GM12873 (cell line): ENCODE measurements at regions not wholly inside any gene's neighbourhood (a gene's known extent, or its start where the extent isn't known, plus 50 kb on each side); places are given as distances from the start of the nearest gene placed in this dataset.

Experiments used
- TF ChIP-seq, protein P1 (sequence below): IDR thresholded peaks from 2 replicates; pipeline ENCODE4 v1.5.1; 2012; ENCODE audit warnings: low read depth, mild to moderate bottlenecking, moderate library complexity, low read length, control low read depth; ENCODE audit not compliant: insufficient read depth; ENCODE audit errors: missing control alignments

DNA sequence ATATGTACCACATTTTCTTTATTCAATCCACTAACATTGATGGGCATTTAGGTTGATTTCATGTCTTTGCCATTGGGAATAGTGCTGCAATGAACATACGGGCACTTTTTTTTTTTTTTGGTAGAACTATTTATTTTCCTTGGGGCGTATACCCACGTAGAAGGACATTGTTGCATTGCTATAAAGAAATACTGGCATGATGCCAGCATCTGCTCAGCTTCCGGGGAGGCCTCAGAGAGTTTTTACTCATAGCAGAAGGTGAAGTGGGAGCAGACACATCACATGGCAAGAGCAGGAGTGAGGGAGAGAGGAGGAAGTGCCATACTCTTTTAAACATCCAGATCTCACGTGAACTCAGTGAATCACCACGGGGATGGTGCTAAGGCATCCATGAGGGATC lies 197.0 kb downstream of the SQOR start:
- TF ChIP-seq, protein P1, sequence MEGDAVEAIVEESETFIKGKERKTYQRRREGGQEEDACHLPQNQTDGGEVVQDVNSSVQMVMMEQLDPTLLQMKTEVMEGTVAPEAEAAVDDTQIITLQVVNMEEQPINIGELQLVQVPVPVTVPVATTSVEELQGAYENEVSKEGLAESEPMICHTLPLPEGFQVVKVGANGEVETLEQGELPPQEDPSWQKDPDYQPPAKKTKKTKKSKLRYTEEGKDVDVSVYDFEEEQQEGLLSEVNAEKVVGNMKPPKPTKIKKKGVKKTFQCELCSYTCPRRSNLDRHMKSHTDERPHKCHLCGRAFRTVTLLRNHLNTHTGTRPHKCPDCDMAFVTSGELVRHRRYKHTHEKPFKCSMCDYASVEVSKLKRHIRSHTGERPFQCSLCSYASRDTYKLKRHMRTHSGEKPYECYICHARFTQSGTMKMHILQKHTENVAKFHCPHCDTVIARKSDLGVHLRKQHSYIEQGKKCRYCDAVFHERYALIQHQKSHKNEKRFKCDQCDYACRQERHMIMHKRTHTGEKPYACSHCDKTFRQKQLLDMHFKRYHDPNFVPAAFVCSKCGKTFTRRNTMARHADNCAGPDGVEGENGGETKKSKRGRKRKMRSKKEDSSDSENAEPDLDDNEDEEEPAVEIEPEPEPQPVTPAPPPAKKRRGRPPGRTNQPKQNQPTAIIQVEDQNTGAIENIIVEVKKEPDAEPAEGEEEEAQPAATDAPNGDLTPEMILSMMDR: no peak

DNA sequence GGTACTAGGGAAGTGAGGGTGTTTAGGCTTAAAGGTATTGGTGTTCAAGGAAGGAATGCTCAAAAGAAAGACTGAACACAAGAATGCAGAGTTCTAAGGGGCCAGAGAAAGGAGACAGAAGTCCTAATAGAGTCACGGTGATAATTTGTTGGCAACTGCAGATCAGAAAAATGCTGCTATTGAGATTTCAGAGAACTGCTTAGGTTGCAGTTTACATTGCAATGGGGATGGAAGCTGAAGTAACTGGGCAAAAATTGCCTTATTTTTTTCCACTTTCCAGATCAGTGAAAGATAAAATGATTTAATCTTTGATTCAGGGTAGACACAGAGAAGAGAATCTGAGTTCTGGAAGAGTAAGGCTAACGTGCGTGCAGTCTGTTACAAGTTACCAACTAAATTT lies 199.8 kb downstream of the SQOR start:
- TF ChIP-seq, protein P1: no peak

DNA sequence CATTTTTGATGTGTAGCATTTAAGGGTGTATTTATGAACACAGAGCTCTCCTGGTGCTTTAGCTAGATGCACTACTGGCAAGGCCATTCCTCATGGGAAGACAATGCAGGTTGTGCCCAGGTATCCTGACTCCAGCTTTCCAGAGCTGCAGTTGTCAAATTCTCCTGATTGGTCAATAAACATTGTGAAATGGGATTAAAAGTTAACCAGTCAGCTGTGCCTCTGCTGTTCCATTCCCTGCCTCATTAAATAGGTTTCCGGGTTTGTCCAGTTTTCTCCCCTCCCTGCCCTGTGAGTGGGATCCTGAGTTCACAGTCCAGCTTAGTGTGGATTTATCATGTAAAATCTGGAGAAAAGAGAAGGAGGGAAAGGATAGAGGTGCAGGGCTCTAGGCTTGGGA lies 207.3 kb downstream of the SQOR start:
- TF ChIP-seq, protein P1: no peak

DNA sequence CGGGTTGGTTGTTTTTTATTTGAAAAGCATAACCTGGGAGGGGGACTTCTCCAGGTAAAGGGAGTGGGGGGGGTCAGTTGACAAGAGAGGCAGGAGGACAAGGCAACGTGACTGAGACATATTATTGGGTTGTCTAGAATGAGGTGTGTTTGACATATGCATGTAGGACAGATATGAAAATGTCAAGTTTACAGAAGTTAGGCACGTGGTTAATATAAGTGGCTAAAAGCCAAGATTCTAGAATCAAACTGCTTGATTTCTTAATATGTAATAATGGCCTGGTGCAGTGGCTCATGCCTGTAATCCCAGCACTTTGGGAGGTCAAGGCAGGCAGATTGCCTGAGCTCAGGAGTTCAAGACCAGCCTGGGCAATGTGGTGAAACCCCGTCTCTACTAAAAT lies 212.8 kb downstream of the SQOR start:
- TF ChIP-seq, protein P1: no peak

DNA sequence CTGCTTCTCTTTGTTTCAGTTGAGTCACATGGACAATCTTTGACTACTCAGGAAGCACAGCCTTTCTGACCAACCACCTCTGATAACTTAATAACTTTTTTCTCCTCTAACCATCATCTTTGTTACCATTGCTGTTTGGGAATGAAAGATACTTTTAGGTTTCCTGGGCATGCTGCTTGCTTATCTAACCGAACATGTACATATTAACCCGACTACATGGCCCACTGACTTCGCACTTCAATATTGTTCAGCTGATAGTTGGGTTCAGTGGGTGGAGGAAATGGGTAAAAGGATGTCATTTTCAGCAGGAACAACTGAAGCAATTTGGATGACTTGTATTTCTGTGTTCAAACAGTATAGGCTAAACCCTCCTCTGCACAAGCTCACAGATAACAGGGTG lies 214.3 kb downstream of the SQOR start:
- TF ChIP-seq, protein P1: no peak

DNA sequence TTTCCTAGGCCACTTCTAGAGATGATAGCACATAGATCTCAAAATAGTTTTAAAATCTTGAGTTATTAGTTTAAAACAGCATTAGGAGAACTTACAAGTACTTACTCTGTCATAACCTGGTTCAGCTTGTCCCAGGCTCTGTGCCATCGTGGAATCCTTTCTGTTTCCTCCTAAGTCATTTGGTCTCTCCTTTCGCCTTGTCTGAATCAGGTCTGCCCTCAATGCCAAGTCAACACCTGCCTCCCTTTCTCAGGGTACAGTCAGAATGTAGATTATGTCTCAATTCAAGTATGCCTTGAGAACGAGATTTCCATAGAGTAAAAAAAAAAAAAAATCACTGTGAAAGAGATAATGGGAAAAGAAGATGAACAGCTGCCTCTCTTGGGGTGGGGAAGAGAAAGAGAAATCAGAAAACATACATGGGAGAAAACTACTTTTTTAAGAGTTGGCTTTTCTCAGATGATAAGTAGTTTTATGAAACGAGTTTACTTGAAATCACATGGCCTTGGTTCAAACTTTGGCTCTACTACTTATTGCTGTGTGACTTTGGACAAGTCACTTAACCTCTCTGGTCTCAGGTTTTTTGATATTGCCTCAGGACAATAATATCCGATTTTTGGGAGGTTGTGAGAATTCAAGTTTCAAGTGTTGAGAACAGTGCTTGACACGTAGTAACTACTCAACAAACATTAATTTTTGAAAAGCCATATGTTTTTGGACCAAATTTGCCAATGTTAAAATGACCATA lies 219.8 kb downstream of the SQOR start:
- TF ChIP-seq, protein P1: no peak

DNA sequence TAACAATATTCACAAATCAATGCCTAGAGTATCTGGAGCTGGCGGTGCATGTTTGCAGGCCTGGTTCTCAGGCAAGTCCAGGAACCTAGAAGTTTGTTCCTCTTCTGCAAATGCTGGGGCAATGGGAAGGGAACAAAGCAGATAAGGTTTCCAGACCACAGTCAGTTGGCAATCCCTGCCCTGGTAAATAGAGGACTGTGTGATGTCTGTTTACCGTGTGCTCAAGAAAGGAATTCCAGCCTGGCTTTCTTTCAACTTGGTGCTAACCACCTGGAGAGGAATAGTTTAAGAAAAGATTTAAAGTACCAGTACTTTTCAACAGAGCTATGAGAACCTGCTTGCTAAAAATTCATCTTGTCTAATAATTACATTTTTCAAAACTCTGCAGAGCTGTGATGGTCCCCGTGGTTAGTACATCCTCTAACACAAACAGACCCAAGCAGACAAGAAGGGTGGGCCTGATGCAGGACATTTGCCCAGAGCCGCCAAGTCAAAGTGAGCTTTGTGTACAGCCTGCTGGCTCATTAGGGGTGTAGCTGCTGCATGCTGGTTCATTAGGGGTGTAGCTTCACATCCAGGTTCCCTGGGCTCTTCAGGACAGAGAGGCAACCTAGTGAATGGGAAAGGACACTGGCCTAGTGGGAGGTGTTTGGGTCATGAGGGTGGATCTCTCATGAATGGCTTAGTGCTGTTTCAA lies 220.5 kb downstream of the SQOR start:
- TF ChIP-seq, protein P1: no peak
